ENCODE measurements at regions not wholly inside any gene's neighbourhood (a gene's known extent, or its start where the extent isn't known, plus 50 kb on each side); places are given as distances from the start of the nearest gene placed in this dataset.

DNA sequence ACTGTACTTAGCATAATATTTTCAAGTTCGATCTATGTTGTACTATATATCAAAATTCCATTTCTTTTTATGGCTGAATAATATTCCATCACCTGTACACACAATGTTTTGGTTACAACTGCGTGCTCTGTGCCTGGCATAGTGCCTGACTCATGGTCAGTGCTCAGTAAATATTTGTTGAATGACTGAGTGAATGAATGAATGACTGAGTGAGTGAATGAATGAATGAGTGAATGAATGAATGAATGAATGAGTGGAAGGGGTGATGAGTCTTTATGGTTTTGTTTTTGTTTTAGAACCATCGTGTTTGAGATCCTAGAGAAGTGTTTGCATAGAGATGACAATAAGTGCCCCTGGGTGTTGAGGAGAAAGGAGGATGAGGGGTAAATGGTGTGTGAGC is 155.3 kb downstream of the MRM1 start:
- no peak for DNase-seq (ENCODE audit: low read depth)

DNA sequence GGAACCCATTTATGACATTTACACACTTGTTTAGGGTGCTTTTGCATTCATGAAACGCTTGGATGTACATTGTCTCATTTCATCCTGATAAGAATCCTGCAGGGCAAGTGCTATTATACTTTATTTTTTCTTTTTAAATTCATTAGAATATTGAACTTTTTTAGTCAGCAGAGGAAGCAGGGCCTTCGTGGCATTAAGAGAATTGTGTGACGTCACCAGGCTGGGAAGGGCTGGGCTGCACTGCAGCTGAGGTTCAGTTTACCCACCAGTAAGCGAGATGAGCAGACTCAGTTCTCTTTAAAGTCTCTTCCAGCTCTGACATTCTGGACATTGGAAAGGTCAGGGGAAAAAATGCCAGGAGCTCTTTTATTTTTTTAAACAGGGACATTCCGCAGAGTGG is 159.0 kb downstream of the MRM1 start:
- DNase-seq (ENCODE audit: low read depth) = no peak

DNA sequence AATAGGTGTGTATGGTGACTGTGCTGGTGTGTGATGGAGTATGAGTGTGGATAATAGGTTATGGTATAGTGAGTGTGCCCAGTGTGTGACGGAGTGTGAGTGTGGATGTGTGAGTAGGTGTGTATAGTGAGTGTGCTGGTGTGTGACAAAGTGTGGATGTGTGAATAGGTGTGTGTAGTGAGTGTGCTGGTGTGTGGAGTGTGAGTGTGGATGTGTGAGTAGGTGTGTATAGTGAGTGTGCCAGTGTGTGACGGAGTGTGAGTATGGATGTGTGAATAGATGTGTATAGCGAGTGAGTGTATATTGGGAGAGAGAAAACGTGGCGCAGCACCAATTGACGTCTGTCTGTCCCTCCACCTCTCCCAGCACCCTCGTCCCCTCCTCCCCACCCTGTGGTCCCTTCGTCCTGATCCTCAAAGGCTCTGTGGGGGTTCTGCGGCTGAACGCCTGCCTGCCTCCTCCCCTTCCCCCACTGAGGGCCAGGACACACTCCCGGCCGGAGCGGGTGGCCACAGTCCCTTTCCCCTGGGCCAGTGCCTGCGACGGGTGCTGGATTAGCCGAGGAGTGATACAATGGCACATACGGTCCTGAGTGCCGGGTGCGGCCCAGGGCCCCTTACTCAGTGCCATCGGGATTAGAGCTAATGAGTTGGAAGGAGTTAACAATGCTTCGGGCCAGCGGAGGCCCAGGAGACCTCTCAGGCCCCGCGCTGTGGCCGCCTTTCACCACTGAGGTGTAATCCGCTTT is 160.0 kb downstream of the MRM1 start:
- DNase-seq (ENCODE audit: low read depth) = no peak

DNA sequence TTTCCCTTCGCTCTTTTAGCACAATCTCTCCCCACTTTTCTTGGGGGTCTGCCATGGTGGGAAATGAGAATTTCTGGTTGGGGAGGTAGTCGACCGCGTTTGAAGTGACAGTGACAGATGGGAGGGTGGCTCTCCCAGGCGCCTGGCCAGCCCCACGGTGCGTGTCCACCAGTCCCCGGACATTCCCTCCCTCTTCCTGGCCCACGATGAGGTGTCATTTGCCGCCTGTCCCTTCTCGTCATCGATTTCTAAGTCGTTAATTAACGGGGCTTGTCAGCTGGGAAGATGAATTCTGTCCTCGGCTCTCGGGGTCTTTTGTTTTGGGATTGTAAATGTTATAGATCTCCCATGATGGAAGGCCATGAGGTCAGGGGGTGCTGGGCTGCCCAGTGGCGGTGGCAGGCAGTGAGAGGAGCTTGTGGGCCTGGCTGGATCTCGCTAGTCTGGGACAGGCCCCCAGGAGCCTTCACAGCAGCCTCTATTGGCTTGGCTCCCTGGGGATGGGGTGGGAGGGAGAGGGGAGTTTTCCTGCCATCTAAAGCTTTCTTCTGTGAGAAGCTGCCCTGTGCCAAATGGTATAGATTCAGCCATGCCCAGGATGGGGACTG is 164.2 kb downstream of the MRM1 start:
- DNase-seq (ENCODE audit: low read depth) = no peak

DNA sequence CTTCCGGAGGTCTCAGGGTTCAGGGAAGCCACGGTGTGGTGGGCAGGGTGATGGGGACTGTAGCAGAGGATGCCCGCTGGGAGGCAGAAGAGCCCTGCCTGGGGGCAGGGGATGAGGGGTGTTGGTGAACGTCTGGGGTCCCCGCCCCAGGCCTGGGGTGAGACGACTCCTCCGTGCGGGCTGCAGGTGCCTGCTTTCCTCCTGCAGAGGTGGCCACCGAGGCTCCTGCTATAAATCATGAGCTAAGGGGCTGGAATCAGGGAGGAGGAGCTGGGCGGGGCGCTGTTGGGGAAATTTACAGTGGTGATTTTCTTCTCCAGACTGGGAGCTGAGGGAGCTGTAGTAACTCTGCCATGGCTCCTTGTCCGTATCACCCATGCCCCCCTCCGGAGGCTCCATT is 167.0 kb downstream of the MRM1 start:
- no peak for DNase-seq (ENCODE audit: low read depth)

DNA sequence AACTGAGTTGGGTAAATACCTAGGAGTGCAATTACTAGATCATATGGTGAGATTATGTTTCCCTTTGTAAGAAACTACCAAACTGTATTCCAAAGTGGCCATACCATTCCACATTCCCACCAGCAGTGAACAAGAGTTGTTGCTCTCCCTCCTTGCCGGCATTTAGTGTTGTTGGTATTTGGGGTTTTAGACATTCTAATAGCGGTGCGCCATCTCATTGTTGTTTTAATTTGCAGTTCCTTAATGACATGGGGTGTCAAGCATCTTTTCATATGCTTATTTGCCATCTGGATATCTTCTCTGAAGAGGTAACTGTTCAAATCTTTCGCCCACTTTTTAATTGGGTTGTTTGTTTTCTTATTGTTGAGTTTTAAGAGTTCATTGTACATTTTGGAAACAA is 164.2 kb upstream of the LHX1 start:
- no peak for DNase-seq (ENCODE audit: low read depth)

DNA sequence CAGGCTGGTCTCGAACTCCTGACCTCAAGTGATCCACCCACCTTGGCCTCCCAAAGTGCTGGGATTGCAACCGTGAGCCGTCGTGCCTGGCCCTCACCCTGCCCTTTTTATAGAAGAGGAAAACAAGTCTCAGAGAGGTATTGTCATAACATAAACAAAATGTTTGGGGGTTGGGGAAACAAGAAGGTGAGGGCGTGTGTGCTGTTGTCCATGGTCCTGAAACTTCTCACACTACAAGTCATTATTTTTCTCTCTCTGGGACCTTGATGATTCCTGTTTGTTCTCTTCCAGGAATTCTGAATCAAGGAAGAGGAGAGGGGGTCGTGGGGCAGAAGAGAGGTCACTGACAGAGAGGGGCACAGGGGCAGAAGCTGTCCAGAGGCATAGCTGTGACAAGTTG is 160.2 kb upstream of the LHX1 start:
- peak; percentile 14 for DNase-seq (ENCODE audit: low read depth)

DNA sequence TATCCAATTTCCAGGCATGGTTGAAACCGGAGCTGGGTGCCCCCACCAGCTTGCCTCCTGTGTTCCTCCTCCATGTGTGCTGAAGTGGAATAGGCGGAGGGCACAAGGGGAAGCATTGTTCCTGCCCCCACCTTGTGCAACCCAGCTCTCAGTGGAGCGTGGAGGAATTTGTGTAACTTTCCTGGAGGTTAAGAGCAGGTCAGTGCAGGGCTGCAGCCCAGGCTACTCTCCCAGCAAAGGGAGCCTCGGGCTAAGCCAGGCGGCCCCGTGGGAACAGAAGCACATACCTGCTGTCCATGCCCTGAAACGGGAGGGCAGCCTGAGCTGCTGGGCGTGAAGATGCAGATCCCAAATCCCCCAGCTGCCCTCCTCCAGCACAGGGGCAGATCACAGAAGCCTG is 158.8 kb upstream of the LHX1 start:
- no peak for DNase-seq (ENCODE audit: low read depth)

DNA sequence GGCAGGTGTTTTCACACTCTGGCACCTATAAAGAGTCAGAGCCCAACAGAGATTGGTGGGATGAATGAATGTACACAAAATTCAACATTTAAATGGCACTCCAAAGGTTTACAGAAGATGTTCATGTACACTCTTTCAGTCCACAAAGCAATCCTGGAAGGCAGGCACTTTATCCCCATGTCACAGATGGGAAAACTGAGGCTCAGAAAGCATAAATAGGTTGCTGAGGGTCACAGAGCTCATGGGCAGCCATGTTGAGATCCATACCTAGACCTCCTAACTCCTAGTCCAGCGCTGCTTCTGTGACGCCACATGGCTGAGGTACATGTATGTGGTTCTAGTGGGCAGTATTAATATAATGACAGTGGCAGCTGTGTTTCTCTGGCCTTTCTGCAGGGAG is 157.7 kb upstream of the LHX1 start:
- DNase-seq (ENCODE audit: low read depth) = no peak

DNA sequence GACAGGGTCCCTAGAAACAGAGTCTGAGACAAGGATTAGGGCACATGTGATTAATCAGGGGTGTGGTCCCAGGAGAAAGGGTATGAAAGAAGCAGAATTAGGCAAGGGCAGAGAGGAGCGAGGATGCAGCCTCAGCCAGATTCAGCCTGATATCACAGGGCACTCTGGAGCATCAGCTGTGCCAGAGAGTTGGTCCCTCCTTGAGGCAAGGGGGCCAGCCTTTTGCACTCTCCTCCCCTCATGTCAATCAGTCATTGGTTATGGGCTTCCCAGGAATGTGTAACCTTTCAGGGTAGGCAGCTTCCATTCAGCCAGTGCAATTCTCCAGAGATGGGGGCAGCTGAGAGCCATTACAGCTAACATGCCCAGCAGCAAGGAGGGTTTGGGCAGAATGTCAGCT is 152.6 kb upstream of the LHX1 start:
- DNase-seq (ENCODE audit: low read depth) = no peak

DNA sequence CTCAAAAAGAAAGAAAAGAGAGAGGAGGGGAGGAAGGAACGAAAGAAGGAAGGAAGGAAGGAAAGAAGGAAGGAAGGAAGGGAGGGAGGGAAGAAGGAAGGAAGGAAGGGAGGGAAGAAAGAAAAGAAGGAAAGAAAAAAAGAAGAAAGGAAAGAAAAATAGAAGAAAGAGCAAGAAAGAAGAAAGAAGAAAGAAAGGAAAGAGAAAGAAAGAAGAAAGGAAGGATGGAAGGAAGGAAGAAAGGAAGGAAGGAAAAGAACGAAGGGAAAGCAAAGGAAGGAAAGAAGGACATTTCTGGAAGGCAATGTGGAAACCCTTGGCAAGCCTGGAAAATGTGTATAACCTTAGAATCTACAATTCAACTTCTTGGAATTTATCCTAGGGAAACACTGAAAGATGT is 150.4 kb upstream of the LHX1 start:
- DNase-seq (ENCODE audit: low read depth) = no peak

DNA sequence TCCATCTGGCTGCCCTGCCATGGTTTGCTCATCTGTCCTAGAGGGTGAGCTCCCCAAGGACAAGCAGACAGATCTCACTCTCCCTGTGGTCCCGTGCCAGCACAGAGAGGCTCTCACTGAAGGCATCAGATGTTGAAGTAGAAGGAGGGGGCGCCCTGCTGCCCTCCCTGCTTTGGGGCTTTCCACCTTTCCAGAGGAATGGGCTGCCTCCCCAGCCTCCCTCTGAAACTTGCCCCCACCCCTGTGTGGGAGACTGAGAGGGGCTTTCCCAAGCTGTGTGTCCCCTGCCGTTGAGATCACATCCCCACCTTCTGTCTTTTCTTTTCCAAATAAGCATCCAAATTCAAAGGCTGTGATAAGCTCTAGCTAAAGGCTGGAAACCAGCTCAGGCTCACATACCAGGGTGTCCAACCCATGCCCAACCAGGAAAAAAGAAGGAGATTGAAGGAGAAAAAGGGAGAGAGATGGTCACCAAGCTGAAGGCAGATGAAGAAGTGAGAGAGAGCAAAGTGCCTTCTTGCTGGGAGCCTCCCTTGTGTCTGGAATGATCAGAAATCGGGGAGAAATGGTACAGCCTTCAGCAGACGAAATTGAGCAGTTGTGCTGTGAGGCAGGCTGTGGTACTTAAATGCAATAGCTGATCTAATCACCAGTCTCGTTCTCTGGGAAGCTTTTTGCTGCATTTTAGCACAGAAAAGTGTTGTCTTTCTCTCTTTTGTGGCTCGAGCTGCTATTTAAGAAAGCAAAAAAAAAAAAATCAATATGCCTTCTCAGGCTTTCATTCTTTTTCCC is 145.9 kb upstream of the LHX1 start:
- no peak for DNase-seq (ENCODE audit: low read depth)

DNA sequence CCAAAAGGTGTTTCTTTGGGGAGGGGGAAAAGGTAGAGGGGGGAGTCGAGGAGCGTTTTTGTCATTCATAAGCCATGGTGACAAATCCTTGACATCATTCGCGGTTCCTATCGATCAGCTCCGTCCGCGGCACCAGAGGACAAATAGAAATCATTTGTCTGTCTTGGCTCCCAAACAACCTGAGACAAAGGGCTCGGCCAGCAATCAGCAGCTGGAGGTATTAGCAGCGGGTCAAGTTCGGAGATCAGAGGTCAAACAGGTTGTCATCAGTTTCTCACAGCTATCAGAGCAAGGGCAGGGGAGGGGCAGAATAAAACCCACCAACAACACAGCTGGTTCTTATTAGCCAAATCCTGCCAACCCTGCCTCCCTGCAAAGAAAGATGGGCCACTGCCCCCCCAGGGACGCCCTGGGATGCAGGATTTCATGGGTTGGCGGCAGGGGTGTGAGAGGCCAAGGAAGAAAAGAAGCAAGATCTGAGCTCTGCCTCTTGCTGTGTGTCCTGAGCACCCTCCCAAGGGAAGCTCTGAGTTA is 145.3 kb upstream of the LHX1 start:
- DNase-seq (ENCODE audit: low read depth) = no peak

DNA sequence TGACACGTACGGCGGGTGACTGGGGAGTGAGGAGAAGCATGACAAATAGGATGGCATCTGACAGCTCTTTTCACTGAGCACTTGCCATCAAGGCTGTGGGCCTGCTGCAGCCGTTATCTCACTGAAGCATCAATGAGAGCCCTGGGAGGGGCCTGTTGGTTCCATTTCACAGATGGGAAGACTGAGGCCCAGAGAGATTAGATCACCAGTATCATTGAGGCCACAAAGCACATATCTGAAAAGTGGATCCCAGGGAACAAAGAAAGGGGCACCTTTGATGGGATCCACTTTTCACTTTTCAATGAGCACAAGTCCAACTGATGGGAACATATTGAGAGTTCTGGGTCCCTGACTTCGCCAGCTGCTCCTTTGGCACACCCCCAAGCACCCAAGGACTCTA is 144.4 kb upstream of the LHX1 start:
- no peak for DNase-seq (ENCODE audit: low read depth)

DNA sequence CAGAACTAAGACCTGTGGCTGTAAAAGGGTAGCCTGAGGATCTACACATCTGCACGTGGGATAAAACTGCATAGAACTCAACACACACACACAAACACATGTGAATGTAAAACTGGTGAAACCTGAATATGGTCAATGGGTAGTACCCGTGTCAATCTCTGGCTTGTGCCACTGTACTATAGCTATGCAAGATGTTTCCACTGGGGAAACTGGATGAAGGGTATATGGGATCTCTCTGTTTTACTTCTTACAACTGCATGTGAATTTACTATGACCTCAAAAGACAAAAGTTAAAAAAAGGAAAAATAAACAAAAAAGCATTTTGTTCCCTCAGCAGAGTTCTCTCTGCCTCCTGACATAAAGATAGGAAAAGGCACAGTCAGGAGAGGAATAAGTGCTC is 143.3 kb upstream of the LHX1 start:
- DNase-seq (ENCODE audit: low read depth) = no peak

DNA sequence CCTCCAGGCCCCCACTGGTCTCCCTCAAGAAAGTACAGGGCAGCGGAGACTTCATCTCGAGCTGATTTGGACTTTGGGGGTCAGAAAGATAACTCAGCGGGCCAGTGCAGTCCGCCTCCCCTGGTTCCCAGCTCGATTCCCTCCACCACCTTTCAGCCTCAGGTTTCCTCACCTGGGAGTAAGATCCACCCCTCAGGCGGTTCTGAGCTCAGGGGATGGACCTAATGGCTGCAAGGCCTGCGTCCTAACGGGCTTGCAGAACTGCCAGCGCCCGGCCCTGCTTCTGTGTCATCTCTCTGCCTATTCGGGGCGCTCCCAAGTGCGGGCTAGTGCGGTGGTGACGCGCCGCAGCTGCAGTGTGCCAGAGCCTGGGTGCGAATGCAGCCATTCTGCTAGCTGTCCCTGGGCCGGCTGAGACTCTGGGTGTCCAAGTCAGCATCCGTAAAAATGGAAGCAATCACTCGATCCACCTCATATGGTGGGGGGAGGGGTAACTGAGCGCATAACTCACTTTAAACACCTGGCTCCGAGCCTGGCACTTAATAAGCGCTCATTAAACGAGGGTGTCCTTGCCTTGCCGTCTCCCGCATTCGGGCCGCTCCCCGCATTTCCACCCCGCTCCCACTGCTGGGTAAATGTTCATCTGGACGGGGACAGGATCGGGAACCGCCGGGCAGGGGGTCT is 129.6 kb upstream of the LHX1 start:
- DNase-seq (ENCODE audit: low read depth) = no peak

DNA sequence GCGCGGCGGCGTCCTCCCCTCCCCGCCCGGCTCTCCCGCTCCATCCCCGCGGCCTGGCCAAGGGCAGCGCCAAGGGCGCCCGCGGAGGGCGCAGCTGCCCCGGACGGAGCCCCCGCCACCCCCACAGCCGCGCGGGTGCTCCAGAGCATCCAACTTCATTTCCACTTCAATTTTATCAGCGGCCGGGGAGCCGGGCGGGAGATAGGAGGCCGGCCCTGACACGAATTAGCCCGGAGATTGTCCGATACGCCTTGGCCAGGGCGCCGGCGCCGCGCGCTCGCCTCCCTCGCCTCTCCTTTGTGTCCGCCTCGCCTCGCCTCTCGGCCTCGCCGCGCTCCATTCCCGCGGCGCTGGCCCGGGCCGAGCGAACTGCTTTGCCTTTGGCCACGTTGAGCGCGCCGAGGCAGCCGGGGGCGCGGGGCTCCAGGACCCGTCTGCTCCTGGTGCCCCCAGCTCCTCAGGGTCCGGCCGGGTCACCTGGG is 129.1 kb upstream of the LHX1 start:
- DNase-seq (ENCODE audit: low read depth) = no peak

DNA sequence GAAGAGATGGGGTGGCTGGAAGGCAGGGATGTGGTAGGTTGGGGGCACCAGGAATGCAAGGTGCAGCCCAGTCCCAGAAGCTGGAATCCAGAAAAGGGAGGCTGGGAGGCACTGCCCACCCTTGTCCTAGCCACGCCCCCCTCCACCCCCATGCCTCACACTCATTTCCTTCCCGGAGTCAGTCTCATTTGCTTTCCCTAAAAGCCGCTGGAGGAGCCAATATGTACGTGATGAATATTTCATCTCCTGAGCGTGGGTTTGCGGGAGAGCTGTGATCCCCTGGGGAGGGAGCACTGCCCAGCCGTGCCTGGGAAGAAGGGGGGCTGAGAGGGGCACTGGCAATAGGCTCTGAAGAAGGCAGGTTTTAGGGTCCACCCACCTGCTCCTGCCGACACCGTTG is 124.5 kb upstream of the LHX1 start:
- no peak for DNase-seq (ENCODE audit: low read depth)

DNA sequence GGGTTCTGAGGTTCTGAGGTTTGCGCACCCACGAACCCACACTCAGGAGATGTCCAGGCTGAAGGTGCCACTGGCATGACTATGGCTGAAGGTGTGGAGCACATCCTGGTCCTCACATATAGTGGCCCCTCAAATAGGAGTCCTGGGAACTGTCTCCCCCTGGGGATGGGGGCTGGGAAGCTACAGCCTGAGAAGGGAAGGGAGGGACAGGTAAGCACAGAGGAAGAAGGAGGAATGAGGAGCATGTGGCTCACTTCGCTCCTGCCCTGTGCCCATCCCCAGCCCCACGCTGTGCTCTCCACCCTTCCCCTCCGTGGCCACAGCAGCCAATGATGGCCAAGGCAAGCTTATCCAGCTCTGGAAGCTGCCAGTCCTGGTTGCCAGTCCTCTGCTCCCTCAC is 123.9 kb upstream of the LHX1 start:
- DNase-seq (ENCODE audit: low read depth) = no peak

DNA sequence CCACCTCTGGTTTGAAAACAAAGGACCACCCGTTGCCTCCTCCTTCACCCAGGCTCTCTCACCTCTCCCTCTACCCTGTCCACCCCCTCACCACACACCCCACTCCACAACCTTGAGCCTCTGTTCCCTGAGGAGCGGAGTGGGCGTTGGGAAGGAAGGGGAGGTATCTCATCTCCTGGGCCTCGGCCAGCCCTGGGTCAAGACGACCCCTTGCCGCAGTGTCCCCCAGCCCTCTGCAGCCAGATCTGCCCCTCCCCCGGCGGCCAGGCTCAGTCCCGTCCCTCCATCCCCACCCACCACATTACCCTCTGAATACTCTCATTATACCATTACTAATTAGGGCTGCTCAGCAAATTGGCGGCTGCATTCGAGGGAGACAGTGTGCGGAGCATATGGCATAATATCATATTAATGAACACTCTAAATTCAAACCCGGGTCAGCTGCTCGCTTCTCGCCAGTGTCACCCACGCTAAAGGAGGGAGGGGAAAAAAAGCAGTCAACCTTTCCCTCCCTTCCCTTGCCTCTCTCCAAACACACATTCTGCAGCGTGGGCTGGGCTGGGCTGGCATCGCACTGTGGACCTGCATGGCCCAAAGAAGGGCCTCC is 123.2 kb upstream of the LHX1 start:
- no peak for DNase-seq (ENCODE audit: low read depth)

DNA sequence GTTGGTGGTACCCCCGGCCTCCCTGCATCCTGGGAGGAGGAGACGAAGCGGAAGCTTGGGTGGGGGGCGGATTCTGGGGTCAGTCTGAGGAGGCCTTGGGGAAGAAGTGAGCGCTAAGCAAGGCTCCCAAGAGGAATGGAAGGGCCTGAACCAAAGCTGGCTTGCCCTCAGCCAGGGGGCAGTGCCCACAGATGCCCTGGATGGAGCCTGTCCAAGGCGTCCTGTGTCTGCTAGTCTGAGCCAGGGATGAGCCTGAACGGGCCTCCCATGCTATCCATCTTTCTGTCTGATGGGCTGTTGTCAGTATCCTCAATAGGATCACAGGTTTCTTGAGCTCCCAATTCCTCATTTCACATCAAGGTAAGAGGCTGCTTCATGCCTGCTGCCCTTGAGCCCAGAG is 122.3 kb upstream of the LHX1 start:
- no peak for DNase-seq (ENCODE audit: low read depth)

Measured in amniotic epithelial cell (primary cell).